ENCODE measurements at regions not wholly inside any gene's neighbourhood (a gene's known extent, or its start where the extent isn't known, plus 50 kb on each side); places are given as distances from the start of the nearest gene placed in this dataset.

GRCh38 chr17:77668518-77668917 is 290.0 kb upstream of the TNRC6C start:
- DNase-seq: no peak

DNA sequence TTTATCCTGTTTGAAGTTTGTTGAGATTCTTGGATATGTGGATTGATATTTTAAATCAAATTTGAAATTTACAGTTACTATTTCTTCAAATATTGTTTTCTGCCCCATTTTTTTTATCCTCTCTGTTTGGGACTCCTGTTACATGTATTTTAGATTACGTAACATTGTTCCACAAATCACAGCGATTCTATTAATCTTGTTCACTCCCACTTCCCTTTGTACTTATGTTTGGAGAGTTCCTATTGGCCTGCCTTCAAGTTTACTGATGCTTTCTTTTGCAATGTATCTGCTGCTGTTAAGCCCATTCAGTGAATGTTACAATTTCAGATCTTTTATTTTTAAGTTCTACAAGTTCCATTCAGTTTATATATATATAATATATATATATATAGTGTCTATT is 288.3 kb upstream of the TNRC6C start:
- no peak for DNase-seq

- no peak for DNase-seq
Observed at GRCh38 chr17:77674358-77674757, 284.1 kb upstream of the TNRC6C start.

- no peak for DNase-seq
Observed at GRCh38 chr17:77675411-77675810, 283.1 kb upstream of the TNRC6C start.

GRCh38 chr17:77675816-77676215 is 282.7 kb upstream of the TNRC6C start:
- no peak for DNase-seq

DNA sequence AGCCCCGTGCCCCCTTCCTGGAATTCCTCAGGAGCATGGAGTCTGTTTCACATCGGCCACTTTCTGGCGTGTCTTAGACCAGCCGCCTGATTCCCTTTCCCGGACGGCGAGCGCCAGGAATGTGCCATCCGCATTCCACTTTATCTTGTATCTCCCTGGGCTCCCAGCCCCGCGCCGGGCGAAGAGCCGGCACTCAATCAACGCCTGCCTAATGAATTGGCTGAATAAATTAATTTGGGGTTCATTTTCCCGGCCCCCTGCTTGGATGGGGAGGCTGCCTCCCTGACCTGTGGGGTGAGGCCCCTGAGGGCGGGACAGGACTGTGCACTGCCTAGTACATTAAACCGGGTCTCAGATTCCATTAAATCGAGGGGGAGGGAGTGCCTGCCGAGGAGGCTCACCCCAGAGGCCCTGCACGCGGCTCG is 282.3 kb upstream of the TNRC6C start:
- no peak for DNase-seq

- DNase-seq: no peak
Observed at GRCh38 chr17:77677211-77677610, 281.3 kb upstream of the TNRC6C start.

GRCh38 chr17:77677630-77678029 is 280.9 kb upstream of the TNRC6C start:
- no peak for DNase-seq

GRCh38 chr17:77679589-77679988 is 278.9 kb upstream of the TNRC6C start:
- no peak for DNase-seq

- no peak for DNase-seq
Observed at GRCh38 chr17:77681861-77682260, 276.6 kb upstream of the TNRC6C start.

GRCh38 chr17:77684803-77685798 is 273.4 kb upstream of the TNRC6C start:
- DNase-seq: no peak

DNA sequence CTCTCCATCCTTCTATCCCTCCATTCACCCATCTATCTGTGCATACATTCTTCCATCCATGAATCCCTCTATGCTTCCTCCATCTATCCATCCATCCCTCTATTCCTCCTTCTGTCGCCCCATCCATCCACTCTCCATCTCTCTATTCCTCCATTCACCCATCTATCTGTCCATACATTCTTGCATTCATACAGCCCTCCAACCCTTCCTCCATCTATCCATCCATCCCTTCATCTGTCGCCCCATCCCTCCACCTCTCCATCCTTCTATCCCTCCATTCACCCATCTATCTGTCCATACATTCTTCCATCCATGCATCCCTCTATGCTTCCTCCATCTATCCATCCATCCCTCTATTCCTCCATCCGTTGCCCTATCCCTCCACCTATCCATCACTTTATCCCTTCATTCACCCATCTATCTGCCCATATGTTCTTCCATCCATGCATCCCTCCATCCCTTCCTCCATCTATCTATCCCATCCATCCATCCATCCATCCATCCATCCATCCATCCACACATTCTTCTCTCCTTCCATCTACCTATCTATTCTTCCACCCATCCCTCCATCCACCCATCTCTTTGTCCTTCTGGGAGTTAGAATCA is 272.5 kb upstream of the TNRC6C start:
- DNase-seq: no peak

DNA sequence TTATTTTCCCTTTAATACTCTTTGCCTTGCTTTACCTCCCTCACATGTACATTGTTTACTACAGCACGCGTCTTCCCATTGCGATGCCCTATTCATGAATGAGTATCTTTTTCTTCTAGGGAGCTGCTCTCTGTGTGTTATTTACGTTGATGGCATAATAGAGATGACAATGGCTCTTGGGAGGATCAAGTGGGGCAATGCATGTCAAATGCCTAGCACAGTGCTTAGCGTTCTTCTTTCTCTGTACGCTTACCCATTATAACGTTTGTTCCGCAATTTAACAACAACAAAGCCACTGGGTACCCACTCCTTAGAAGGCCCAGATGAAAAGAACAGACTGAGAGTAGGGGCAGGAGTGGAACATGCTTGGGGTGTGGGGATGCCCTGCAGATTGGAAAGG is 271.6 kb upstream of the TNRC6C start:
- DNase-seq: no peak

GRCh38 chr17:77687417-77687816 is 271.1 kb upstream of the TNRC6C start:
- DNase-seq: no peak

DNA sequence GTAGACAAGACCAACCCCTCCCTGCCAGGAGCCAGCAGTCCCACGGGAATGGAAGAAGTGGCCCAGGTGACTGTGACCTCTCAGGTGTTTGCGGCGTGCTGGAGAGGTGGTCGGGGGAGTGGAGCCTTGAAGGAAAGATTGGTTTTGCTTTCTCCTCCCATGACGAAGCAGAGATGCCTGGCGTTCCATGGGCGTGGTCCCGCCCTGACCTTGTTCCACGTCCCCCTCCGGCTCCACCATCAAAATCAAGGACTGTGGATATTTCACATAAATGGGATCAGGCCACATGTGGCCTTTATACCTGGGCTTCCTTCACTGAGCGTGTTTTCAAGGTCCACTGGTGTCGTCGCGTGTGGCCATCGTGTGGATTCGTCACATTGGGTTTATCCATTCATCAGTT is 270.6 kb upstream of the TNRC6C start:
- DNase-seq: no peak

- no peak for DNase-seq
Observed at GRCh38 chr17:77688369-77688768, 270.1 kb upstream of the TNRC6C start.

DNA sequence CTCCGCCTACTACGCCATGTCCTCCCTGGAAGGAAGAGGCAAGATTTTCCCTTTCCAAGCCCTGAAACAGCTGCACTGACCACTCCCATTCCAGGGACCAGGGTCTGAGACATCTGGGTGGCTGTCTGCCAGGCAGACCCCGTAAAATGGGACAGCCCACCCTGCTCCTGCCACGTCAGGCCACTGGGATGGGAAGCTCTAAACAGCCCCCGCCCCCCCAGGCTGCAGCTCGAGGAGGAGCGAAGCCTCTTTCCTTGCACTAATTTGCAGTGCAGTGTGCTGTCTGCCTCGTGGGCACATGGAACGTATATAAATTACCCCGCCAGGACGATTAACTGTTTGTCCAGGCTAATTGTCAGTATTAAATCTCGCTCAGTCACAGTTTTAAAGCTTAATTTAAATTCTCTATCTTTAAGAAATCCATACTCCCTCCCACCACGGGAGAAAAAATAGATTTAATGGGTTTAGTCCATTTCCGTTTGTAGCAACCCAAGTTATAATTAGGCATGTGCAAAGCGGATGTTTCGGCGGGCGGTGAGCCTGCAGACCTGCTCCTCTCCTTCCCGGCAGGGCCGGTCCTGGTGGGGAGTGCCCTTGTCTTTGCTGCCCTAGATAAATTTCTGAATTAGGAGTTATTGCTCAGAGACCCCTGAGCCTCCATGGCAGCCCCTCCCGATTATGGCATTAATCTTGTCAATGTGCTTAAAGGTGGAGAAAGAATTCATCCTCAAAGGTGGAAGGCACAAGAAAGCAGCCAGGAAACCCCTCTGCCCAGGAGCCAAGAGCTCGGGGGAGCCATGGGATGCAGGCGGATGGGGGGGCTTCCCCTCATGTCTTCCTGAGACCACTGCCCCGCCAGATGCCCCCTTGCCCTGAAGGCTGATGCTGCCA is 268.0 kb upstream of the TNRC6C start:
- DNase-seq: peak; percentile 20

DNA sequence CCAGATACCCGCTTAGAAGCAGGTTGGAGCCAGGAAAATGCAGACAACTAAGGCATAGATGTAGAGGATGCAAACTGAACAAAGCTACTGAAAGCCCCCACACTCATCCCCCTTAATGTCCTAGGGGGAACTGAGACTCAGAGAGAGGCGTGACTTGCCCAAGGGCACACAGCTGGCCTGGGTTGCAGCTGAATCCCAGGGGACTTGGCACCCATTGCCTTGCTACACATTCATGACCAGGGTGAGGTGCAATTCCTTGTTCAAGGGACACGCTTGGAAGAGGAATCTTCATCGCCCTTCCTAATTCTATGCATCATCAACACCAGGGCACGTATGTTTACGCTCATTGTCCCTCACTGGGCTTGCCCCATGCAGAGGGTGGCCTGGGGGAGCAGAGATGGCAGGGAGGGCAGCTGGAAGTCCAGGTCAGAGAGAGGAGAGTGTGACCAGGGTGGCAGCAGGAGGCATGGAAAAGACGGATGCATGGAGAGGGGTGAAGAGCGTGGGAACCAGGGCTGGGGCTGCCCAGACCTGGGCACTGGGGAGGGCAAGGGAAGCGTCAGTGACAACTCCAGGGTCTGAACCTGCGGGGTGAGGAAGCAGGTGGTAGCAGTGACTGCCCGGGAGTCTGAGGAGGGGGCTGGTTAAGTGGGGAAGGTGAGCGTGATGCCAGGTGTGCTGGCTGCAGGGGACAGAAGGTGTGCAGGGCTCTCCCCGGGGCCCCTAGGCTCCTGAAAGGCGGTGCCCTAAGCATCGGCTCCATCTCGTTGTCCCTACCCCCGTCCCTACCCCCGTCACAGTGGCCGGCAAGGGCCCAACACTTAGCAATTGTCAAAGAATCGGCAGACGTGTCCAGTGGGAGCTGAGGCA is 267.1 kb upstream of the TNRC6C start:
- DNase-seq: no peak

DNA sequence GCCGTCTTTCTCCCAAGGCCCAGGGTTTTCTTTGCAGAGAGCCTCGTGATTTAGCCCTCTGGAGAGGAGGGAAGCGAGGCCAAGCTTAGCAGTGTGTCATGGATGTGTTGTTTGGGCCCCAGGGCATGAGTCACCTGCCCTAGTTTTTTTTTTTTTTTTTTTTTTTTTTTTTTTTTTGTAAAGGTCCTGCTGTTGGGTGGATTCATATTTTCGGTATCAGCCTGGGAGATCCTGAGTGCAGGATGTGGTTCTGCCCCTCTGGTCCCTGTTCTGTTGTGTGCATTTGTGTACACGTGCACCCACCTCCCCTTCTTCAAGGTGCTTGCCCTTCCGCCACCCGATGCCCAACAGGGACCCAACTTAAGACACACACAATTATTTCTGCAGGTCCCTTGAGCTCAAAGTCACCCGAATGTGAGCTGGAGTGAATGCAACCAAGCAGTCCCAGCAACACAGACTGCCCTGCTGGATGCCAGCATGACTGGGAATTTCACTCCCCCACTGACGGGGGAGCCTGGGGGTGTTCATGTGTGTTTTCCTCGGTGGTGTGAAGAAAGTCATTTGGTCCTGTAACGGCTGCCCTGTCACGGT is 265.8 kb upstream of the TNRC6C start:
- no peak for DNase-seq

DNA sequence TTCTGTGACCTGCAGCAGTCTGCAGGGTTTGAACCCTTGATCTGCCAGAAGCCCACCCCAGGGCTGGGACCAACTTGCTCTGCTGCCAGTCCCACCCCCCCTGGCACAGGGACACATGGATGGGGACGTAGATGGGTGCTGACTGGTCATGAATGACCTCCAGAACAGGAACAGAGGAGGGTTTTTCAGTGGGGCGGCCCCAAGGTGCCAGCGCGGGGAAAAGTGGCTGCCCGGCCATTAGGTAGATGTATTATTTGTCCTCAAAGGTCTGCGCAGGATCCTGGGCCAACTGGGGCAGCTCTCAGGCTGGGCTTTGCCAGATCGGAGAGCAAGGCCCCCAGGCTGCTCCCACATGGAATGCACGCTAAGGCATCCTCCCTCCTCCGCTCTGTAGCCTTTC is 265.2 kb upstream of the TNRC6C start:
- no peak for DNase-seq

DNA sequence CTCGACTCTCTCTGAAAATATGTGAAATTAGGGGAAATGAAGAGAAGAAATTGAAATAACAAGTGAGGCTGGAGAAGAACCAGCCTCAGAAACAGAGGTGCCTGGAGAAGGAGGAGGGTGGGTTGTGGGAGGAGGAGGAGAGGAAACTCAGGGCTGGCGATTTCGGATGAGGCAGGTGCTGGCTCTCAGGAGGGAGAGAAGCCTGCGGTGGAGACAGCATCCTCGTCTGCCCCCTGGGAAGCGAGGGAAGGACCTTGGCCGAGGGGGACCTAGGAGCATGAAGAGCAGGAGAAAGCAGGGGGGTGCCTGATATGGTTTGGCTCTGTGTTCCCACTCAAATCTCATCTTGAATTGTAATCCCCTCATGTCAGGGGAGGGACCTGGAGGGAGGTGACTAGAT is 264.7 kb upstream of the TNRC6C start:
- no peak for DNase-seq
